Endodermal cell (in vitro differentiated cells): ENCODE measurements at regions not wholly inside any gene's neighbourhood (a gene's known extent, or its start where the extent isn't known, plus 50 kb on each side); places are given as distances from the start of the nearest gene placed in this dataset.

Experiments
- DNase-seq: peaks from one replicate; pipeline ENCODE4 v3.0.0-alpha.2; 2017
- H3K27ac ChIP-seq: 2 replicates; pipeline ENCODE4 v1.5.1; 2013; ENCODE audit warnings: mild to moderate bottlenecking, low read depth, low read length, moderate library complexity
- H3K27me3 ChIP-seq: 2 replicates; pipeline ENCODE4 v1.6.1; 2013; ENCODE audit warnings: mild to moderate bottlenecking, low read length, moderate library complexity; ENCODE audit not compliant: insufficient read depth, control insufficient read depth, poor library complexity, severe bottlenecking
- H3K36me3 ChIP-seq: 2 replicates; pipeline ENCODE4 v1.7.0; 2013; ENCODE audit warnings: mild to moderate bottlenecking, low read length, moderate library complexity; ENCODE audit not compliant: control insufficient read depth, insufficient read depth
- H3K4me1 ChIP-seq: one replicate; pipeline ENCODE4 v1.7.0; 2013; ENCODE audit warnings: low read length; ENCODE audit not compliant: control insufficient read depth, insufficient read depth
- H3K4me3 ChIP-seq: 2 replicates; pipeline ENCODE4 v1.5.1; 2013; ENCODE audit warnings: mild to moderate bottlenecking, low read length, moderate library complexity
- H3K9ac ChIP-seq: 2 replicates; pipeline ENCODE4 v1.6.1; 2013; ENCODE audit warnings: mild to moderate bottlenecking, low read length, moderate library complexity; ENCODE audit not compliant: poor library complexity, severe bottlenecking; ENCODE audit errors: extremely low read depth
- H3K9me3 ChIP-seq: 2 replicates; pipeline ENCODE4 v1.6.1; 2013; ENCODE audit warnings: mild to moderate bottlenecking, low read length, moderate library complexity; ENCODE audit not compliant: control insufficient read depth
- H3K27ac Mint-ChIP-seq: 2 replicates; pipeline ENCODE4 v1.8.0; 2020; ENCODE audit warnings: mixed read lengths
- H3K27me3 Mint-ChIP-seq: 2 replicates; pipeline ENCODE4 v1.8.0; 2021; ENCODE audit warnings: mild to moderate bottlenecking, mixed read lengths; ENCODE audit not compliant: insufficient read depth
- H3K36me3 Mint-ChIP-seq: 2 replicates; pipeline ENCODE4 v1.8.0; 2020; ENCODE audit warnings: low read depth, mixed read lengths
- H3K4me1 Mint-ChIP-seq: 2 replicates; pipeline ENCODE4 v1.8.0; 2020; ENCODE audit warnings: mixed read lengths
- H3K4me3 Mint-ChIP-seq: 2 replicates; pipeline ENCODE4 v1.8.0; 2020; ENCODE audit warnings: mild to moderate bottlenecking, moderate library complexity, mixed read lengths
- H3K9me3 Mint-ChIP-seq: 2 replicates; pipeline ENCODE4 v1.8.0; 2020; ENCODE audit warnings: mild to moderate bottlenecking, mixed read lengths
- CTCF ChIP-seq: fragments of 200-600 bp; sonication (generic); conservative IDR thresholded peaks from 2 replicates; pipeline ENCODE4 v1.5.0; 2021; ENCODE audit warnings: antibody characterized with exemption, mild to moderate bottlenecking
- WGBS, 2 experiments: methylation state at CpG; one replicate each; pipeline versions ENCODE4 v1.1.5 to v1.1.7; 2013; ENCODE audit warnings: missing lambda C conversion rate in 2 of 2, mixed read lengths in 1 of 2; ENCODE audit not compliant: insufficient coverage in 1 of 2, insufficient read length in 1 of 2; 5-methylcytosine and 5-hydroxymethylcytosine counted together

DNA sequence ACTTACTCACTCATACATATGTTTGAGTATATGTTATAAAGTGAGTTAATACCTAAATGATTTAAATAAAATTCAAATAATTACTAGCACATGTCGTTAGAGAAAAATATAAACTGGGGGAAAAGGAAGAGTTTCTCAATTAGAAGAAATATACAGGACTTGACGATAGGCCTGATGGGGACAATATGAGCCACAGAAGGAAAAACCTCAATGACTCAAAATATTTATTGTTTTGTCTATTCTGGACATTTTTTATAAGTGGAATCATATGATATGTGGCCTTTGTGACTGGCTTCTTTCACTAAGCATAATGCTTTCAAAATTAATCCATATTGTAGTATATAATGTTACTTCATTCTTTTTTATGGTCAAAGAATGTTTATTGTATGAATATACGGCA, 339.2 kb upstream of the PMFBP1 start:
- Histone ChIP-seq H3K27me3 (no peaks in the 10 kb centered on the region), H3K9ac (no peak overlapping the region), H3K4me3 (no peak overlapping the region), H3K36me3 (no peaks in the 10 kb centered on the region), H3K4me1 (no peaks in the 10 kb centered on the region), H3K9me3 (peaks cover 8% of the 10 kb centered on the region), H3K27ac (no peak overlapping the region)
- Mint-ChIP-seq H3K36me3 (peaks cover 11% of the 10 kb centered on the region), H3K27me3 (no peaks in the 10 kb centered on the region), H3K27ac (no peak overlapping the region), H3K9me3 (peaks cover 10% of the 10 kb centered on the region), H3K4me1 (no peaks in the 10 kb centered on the region), H3K4me3 (no peak overlapping the region)
- WGBS, 2 experiments, result 95 to 100% methylated on average over 1 to 3 of the region's 3 CpGs
- DNase-seq, result no peak
- TF ChIP-seq CTCF, result no peak

DNA sequence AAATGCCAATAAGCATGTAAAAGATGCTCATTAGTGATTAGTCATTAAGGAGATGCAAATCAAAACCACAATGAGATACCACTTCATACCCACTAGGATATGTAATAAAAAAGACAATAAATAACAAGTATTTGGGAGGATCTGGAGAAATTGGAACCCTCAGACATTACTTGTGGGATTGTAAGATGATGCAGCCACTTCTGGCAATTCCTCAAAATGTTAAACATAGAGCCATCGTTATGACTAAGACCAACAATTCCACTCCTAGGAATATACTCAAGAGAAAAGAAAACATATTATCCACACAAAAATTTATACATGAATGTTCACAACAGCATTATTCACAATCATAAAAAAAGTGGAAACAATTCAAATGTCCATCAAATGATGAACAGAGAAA, 336.2 kb upstream of the PMFBP1 start:
- peaks cover 10% of the 10 kb centered on the region for H3K9me3 Mint-ChIP-seq
- 100% methylated on average over 1 of the region's 1 CpG for WGBS, 2 experiments

DNA sequence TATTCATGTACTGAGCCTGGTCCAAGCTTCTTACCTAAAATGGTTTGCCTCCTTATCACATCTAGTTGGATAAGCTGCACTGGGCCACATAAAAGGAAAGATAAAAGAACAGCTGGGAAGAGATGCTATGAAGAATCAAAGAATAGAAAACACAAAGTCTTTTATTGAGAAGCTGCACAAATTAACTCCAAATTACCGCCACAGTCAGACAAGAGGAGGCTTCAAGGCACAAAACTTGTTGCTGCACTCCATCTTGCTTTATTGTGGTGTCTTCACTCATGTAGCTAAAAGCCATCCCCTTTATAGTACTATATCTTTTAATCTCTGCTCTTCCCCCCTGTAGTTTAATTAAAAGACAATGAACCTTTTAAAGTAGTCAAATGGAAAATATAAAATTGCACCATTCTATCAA, 330.6 kb upstream of the PMFBP1 start:
- DNase-seq, result no peak
- H3K4me3 Mint-ChIP-seq, result no peak overlapping the region
- Histone ChIP-seq H3K9ac (no peak overlapping the region), H3K9me3 (peaks cover 4% of the 10 kb centered on the region), H3K4me3 (no peak overlapping the region), H3K4me1 (peaks cover 14% of the 10 kb centered on the region), H3K27ac (peak overlapping the region; percentile 50), H3K27me3 (no peaks in the 10 kb centered on the region), H3K36me3 (no peaks in the 10 kb centered on the region)
- WGBS, 2 experiments, result 77 to 86% methylated on average over 1 of the region's 1 CpG
- no peaks in the 10 kb centered on the region for H3K27me3 Mint-ChIP-seq
- H3K9me3 Mint-ChIP-seq, result peaks cover 4% of the 10 kb centered on the region
- H3K27ac Mint-ChIP-seq, result peak overlapping the region; percentile 68
- TF ChIP-seq CTCF, result no peak
- peaks cover 13% of the 10 kb centered on the region for H3K4me1 Mint-ChIP-seq
- H3K36me3 Mint-ChIP-seq, result peaks cover 9% of the 10 kb centered on the region

More for the DNA sequence above, 336.2 kb upstream of the PMFBP1 start:
- H3K4me1 ChIP-seq, result no peaks in the 10 kb centered on the region
- Mint-ChIP-seq H3K4me1 (no peaks in the 10 kb centered on the region), H3K4me3 (no peak overlapping the region), H3K27me3 (no peaks in the 10 kb centered on the region), H3K36me3 (peaks cover 16% of the 10 kb centered on the region), H3K27ac (no peak overlapping the region)
- no peak for TF ChIP-seq CTCF
- H3K4me3 ChIP-seq, result no peak overlapping the region
- H3K9me3 ChIP-seq, result peaks cover 8% of the 10 kb centered on the region
- H3K36me3 ChIP-seq, result no peaks in the 10 kb centered on the region
- no peak overlapping the region for H3K27ac ChIP-seq
- DNase-seq, result no peak
- no peak overlapping the region for H3K9ac ChIP-seq
- H3K27me3 ChIP-seq, result no peaks in the 10 kb centered on the region
